HG02759 (cell line): ENCODE measurements at regions not wholly inside any gene's neighbourhood (a gene's known extent, or its start where the extent isn't known, plus 50 kb on each side); places are given as distances from the start of the nearest gene placed in this dataset.

Experiments used
- ATAC-seq: cut with Tn5 transposase; IDR thresholded peaks from one replicate; pipeline ENCODE4 v1.9.1; 2021; ENCODE audit warnings: mild to moderate bottlenecking, moderate library complexity; ENCODE audit not compliant: unreplicated experiment

DNA sequence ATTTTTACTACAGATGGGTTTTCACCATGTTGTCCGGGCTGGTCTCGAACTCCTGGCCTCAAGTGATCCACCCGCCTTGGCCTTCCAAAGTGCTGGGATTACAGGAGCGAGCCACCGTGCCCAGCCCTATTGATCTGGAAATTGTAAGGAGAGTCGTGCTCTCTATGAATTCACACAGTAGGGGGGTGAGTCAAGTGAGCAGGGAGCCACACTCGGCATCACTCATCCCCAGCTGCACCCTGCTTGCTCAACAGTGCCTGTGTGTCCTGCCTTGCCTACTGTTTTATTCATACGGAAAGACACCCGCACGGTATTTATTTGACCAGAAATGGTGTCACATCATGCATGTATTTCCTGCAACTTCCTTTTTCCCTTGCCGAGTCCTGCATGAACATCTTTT is 157.2 kb upstream of the FOXF1 start:
- ATAC-seq = no peak

DNA sequence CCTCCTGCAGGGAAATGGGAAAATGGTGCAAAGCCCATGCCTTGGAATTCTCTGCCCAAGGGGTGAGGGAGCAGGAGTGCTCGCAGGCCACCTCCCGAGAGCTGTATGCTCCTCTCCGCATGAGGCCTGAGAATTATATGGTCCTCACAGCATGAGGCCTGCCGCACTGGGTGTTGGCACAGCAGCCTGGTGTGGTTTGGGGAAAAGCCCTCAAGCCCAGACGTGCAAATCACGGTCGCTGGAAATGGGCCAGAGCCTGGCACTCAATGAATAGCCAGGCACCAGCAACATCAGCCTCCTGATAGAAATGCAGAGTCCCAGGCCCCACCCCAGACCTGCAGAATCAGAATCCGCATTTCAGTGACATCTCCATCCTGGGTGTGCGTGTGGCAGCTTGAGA is 156.4 kb upstream of the FOXF1 start:
- no peak for ATAC-seq

- ATAC-seq = no peak
Observed at GRCh38 chr16:86354641-86355513, 155.4 kb upstream of the FOXF1 start.

- ATAC-seq = no peak
Observed at GRCh38 chr16:86355531-86355930, 154.8 kb upstream of the FOXF1 start.

DNA sequence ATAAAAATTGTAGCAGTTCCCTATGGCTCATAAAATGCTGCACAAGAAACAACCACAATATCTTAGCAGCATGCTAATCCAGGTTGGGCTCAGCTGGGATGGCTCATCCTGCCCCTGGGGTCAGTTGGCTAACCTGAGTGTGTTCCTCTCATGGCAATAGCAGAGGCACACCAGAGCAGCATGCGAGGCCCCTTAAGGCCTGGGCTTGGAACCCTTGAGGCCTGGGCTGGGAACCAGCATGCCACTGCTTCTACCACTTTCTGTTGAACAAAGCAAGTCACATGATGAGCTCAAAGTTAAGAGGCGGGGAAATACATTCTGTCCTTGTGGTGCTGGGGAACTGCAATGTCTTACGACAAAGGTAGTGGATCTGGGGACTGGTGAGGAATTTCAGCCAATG is 154.4 kb upstream of the FOXF1 start:
- no peak for ATAC-seq

GRCh38 chr16:86356804-86357203 is 153.5 kb upstream of the FOXF1 start:
- ATAC-seq = no peak

- ATAC-seq = no peak
Observed at GRCh38 chr16:86357303-86357702, 153.0 kb upstream of the FOXF1 start.

GRCh38 chr16:86357950-86358349 is 152.4 kb upstream of the FOXF1 start:
- no peak for ATAC-seq

- ATAC-seq = no peak
Observed at GRCh38 chr16:86359571-86359970, 150.8 kb upstream of the FOXF1 start.

GRCh38 chr16:86362155-86362849 is 148.0 kb upstream of the FOXF1 start:
- no peak for ATAC-seq

DNA sequence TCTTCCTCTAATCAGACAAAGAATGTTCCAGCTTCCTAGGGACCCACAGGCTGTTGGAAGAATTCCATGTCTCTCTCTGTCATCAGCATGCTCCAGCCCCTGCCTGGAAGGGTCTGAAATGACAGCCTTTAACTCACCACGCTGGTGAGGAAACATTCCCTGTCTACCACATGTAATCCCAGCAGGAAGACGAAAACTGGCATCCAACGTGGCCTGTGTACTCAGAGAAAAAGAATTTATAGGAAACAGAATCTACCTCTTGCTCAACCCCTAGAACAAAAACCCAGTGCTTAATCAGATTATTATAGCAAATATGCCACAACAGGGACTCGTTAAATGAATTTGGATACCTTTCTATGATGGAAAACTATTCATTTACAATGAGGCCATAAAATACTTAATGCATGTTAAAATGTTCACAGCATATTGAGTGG is 147.3 kb upstream of the FOXF1 start:
- no peak for ATAC-seq

- no peak for ATAC-seq
Observed at GRCh38 chr16:86363836-86364618, 146.3 kb upstream of the FOXF1 start.

DNA sequence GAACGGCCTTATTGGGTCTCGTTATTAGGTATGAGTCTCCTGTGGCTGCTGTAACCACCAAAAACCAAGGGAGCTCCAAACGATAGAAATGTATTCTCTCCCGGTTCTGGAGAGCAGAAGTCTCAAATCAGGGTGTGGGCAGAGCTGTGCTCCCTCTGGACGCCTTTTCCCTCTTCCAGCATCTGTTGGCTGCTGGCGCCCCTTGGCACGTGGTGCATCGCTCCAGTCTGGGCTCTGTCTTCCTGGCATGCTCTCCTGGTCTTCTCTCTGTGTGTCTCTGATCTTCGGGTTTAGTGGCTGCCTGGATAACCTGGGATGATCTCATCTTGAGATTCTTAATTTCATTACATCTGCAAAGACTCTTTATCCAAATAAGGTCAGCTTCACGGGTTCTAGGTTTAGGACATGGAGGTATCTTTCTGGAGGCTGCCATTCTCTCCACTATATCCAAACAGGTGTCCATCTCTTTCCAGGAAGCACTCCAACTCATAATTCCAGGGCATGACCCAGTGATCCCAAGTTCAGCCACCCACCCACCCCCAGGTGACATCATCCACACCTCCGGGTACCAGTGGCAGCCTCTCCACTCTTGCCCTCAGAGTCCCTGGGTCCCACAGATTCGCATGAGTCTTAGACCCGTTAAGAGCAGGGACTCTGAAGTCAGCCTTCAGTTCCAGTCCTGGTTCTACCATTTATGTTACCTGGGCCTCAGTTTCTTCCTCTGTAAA is 145.5 kb upstream of the FOXF1 start:
- ATAC-seq = no peak

GRCh38 chr16:86365513-86366273 is 144.6 kb upstream of the FOXF1 start:
- ATAC-seq = no peak

DNA sequence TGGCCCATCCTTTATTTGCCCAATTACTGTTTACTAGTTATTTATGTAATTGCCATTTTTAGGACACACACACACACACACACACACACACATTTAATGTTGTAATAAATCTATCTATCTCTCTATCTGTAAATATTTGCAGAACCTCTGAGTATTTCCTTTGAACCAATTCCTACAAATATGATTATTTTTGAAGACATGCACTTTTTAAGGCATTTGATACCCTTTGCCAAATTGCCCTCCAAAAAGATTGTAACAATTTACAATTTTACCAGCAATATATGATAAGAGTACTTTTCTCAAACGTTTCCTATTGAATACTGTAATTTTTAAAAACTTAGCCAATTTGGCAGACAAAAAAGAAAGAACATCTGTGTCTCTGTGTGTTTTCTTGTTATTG is 143.8 kb upstream of the FOXF1 start:
- no peak for ATAC-seq

GRCh38 chr16:86367291-86368072 is 142.8 kb upstream of the FOXF1 start:
- no peak for ATAC-seq

- no peak for ATAC-seq
Observed at GRCh38 chr16:86368261-86368660, 142.1 kb upstream of the FOXF1 start.

DNA sequence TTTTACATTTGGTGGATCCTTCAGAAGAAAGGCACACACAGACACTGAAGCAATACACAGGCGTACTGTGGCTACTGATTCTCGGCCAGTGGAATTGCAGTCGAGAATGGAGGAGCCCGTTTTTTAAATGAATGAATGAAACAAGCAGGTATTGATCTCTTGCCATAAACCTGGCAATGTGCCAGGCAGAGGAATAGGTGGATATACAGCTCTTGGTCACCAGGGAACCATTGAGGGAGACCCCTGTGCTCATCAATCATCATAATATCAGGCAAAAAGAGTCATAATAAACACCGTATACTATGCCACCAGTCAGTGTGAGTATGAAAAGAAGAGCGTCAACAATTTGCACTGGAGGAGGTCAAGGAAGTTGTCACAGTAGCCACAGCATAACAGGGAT is 140.3 kb upstream of the FOXF1 start:
- ATAC-seq = no peak

- ATAC-seq = no peak
Observed at GRCh38 chr16:86371083-86371803, 139.1 kb upstream of the FOXF1 start.
